Sigmoid colon (tissue), 4 donors: ENCODE measurements at regions not wholly inside any gene's neighbourhood (a gene's known extent, or its start where the extent isn't known, plus 50 kb on each side); places are given as distances from the start of the nearest gene placed in this dataset.

Experiments
- POLR2AphosphoS5 ChIP-seq, 4 donors: sonication (generic); formaldehyde crosslinking; IDR thresholded peaks; one replicate each; pipeline ENCODE4 v1.6.1; 2017; ENCODE audit warnings: antibody characterized with exemption in 4 of 4
- TF ChIP-seq, protein P1 (sequence below), 4 experiments: fragments of 450-650 bp in 3 of 4; fragments of 200-600 bp in 1 of 4; IDR thresholded peaks; one replicate each; pipeline ENCODE4 v1.5.1; 2016 to 2019; ENCODE audit warnings: antibody characterized with exemption in 4 of 4, mild to moderate bottlenecking in 3 of 4, moderate library complexity in 2 of 4

DNA sequence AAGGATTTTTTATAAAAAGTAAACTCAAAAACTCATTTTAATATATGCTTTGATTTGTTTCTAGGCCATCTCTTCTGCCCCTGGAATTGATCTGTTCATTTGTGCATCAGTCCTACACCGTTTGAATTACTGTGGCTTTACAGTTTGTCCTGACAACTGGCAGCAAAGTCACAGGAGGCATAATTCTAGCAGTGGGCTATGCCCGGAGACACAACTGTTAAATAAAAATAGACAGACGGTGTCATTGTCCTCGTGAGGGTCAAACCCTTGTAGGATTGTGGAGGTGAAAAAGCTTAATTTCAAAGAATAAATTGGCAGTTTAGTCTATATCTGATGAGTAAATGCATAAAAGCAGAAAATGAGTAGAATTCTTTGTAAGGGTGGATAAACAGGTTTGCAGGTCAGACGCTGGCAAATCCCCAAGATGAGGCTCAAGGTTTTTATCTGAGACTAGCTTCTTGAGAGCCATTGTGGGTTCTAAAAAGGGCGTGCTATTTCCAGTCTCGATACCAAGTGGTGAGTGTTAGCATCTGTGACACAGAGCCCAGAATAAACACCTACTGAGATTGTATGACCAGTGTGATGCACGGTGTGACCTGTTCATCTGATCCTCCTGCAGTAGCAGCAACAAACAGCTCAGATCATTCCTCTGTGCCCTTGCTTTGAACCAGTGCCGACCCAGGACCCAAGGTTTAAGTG is 51.5 kb upstream of the SLCO3A1 start:
- TF ChIP-seq, protein P1, sequence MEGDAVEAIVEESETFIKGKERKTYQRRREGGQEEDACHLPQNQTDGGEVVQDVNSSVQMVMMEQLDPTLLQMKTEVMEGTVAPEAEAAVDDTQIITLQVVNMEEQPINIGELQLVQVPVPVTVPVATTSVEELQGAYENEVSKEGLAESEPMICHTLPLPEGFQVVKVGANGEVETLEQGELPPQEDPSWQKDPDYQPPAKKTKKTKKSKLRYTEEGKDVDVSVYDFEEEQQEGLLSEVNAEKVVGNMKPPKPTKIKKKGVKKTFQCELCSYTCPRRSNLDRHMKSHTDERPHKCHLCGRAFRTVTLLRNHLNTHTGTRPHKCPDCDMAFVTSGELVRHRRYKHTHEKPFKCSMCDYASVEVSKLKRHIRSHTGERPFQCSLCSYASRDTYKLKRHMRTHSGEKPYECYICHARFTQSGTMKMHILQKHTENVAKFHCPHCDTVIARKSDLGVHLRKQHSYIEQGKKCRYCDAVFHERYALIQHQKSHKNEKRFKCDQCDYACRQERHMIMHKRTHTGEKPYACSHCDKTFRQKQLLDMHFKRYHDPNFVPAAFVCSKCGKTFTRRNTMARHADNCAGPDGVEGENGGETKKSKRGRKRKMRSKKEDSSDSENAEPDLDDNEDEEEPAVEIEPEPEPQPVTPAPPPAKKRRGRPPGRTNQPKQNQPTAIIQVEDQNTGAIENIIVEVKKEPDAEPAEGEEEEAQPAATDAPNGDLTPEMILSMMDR (IDR thresholded peaks at IDR 0.05) = no peak
- no peak for TF ChIP-seq POLR2AphosphoS5 (IDR thresholded peaks at IDR 0.05)
